HUES64 (cell line): ENCODE measurements at regions not wholly inside any gene's neighbourhood (a gene's known extent, or its start where the extent isn't known, plus 50 kb on each side); places are given as distances from the start of the nearest gene placed in this dataset.
"Not testable (repeated sequence)": the region's sequence is repeated elsewhere in the genome, so short reads cannot be mapped to it uniquely, and the experiment has no call there.

ENCODE experiments used
- H3K27ac ChIP-seq: 2 replicates; pipeline ENCODE4 v1.7.0; 2013; ENCODE audit warnings: low read depth, low read length, inconsistent platforms
- H3K27me3 ChIP-seq: 2 replicates; pipeline ENCODE4 v1.6.1; 2013; ENCODE audit warnings: mild to moderate bottlenecking, low read length; ENCODE audit not compliant: insufficient read depth
- H3K36me3 ChIP-seq: 2 replicates; pipeline ENCODE4 v1.6.1; 2013; ENCODE audit warnings: mild to moderate bottlenecking, low read length; ENCODE audit not compliant: insufficient read depth
- H3K4me1 ChIP-seq: 2 replicates; pipeline ENCODE4 v1.6.1; 2013; ENCODE audit warnings: mild to moderate bottlenecking, low read length, moderate library complexity; ENCODE audit not compliant: insufficient read depth
- H3K4me3 ChIP-seq: 2 replicates; pipeline ENCODE4 v1.5.1; 2013; ENCODE audit warnings: mild to moderate bottlenecking, low read length, moderate library complexity
- H3K9ac ChIP-seq: 2 replicates; pipeline ENCODE4 v1.6.1; 2013; ENCODE audit warnings: mild to moderate bottlenecking, low read depth, low read length
- H3K9me3 ChIP-seq: 2 replicates; pipeline ENCODE4 v1.6.1; 2013; ENCODE audit warnings: low read depth, low read length; ENCODE audit not compliant: insufficient read depth
- WGBS: fragments of 150-250, 120-280 bp; methylation state at CpG from one replicate; pipeline ENCODE4 v1.1.7; 2013; ENCODE audit warnings: missing lambda C conversion rate; 5-methylcytosine and 5-hydroxymethylcytosine counted together

DNA sequence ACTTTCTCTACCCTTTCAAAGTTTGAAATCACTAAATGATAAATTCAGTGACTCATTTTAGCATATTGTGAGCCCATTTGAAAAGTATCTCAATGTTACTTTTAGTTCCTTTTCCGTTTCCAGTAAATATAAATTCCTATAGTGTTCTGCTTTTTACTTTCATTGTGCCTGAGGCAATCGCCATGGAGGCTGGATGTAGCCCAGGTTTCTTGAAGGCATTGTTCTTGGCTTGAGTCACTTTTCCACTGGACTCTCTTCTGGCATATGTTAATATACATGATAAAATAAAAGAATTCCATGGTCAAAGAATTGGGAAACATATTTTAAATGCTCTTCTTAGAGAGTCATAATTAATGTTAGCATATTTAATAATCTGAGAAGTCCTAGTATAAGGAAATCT, 327.0 kb downstream of the IZUMO3 start:
- Histone ChIP-seq H3K4me3 (no peak overlapping the region), H3K36me3 (no peaks in the 10 kb centered on the region), H3K4me1 (no peaks in the 10 kb centered on the region), H3K27ac (no peak overlapping the region), H3K9me3 (no peaks in the 10 kb centered on the region), H3K9ac (no peak overlapping the region), H3K27me3 (no peaks in the 10 kb centered on the region)
- 91% methylated on average over 2 of the region's 2 CpGs for WGBS

DNA sequence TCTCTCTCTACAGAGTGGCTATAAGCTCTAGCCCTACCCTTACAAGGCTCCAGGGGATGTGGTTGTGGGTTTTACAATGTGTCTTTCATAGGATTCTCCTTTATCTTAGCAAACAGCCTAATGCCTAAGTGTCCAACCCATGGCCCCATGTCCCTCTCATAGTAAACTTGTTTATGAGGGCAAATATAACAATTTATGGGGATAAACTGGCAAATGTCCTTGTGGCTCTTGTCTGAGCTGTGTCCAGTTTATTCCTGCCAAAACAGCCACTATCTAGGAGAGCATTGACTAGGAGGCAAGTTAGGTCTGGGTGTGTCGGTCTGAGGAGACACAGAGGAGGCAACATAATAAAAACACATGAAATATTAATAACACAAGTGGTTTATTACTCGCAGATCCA, 335.1 kb downstream of the IZUMO3 start:
- Histone ChIP-seq H3K27ac (no peak overlapping the region), H3K9ac (no peak overlapping the region), H3K9me3 (no peaks in the 10 kb centered on the region), H3K4me1 (no peaks in the 10 kb centered on the region), H3K4me3 (no peak overlapping the region), H3K27me3 (no peaks in the 10 kb centered on the region), H3K36me3 (no peaks in the 10 kb centered on the region)
- WGBS, result 92% methylated on average over 1 of the region's 2 CpGs

DNA sequence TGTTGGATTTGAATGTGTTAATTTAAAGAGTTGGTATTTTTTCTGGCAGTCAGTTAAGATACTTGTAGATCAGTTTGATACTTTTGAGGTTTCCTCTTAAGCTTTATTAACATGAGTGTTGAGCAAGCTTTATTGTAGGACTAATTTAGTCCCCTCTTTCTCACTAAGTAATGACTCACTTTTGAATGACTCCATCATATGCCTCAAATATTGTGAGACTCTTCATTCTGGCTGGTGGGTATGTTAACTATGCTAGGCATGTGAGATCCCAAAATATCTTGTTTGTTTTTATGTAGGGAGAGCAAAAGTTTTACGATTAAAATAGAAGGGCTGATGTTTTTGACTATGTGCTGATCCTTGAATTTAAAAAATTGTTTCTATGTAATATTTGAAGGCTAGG, 355.7 kb downstream of the IZUMO3 start:
- Histone ChIP-seq H3K27me3 (no peaks in the 10 kb centered on the region), H3K4me1 (no peaks in the 10 kb centered on the region), H3K27ac (no peak overlapping the region), H3K9me3 (peaks cover 3% of the 10 kb centered on the region; the same call in 1 of the 2 replicates), H3K36me3 (no peaks in the 10 kb centered on the region), H3K9ac (no peak overlapping the region), H3K4me3 (no peak overlapping the region)
- 99% methylated on average over 1 of the region's 1 CpG for WGBS

DNA sequence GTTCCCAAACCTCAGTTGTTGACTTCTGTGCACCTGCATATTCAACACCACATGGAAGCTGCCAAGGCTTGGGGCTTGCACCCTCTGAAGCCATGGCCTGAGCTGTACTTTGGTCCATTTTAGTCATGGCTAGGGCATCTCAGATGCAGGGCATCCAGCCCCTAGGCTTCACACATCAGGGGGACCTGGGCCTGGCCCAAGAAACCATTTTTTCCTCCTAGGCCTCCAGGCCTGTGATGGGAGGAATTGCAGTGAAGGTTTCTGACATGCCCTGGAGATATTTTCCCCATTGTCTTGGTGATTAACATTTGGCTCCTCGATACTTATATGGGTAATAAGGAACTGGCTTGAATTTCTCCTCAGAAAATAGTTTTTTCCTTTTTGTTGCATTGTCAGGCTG, 354.5 kb upstream of the ELAVL2 start:
- 100% methylated on average over 1 of the region's 1 CpG for WGBS
- H3K27me3 ChIP-seq, result not testable (repeated sequence)

DNA sequence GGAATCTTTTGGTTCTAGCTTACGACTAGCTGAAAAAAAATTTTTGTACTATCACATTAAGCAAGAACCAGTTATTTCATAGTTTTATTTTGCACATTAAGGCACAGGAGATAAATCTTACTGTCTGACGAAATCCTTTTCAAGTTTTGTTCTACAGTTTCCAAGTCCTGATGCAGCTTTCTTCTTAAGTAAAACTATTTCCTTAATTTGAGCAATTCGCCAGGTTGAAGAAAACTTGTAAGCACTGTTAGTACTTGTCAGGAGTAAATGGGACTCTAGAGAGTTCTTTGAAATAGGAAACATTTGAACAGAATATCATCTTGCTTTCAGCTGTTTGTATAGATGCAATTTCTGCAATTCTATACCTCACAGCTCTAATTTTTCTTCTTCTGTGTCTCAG, 318.8 kb upstream of the ELAVL2 start:
- Histone ChIP-seq H3K27ac (no peak overlapping the region), H3K27me3 (no peaks in the 10 kb centered on the region), H3K4me3 (no peak overlapping the region), H3K9ac (no peak overlapping the region), H3K36me3 (no peaks in the 10 kb centered on the region), H3K4me1 (no peaks in the 10 kb centered on the region), H3K9me3 (no peaks in the 10 kb centered on the region)
- WGBS, result 94% methylated on average over 2 of the region's 3 CpGs

More for the DNA sequence above, 354.5 kb upstream of the ELAVL2 start:
- H3K36me3 ChIP-seq, H3K9ac ChIP-seq, H3K27ac ChIP-seq, H3K4me1 ChIP-seq, H3K4me3 ChIP-seq: not testable (repeated sequence)
- H3K9me3 ChIP-seq, result peaks cover 40% of the 10 kb centered on the region

DNA sequence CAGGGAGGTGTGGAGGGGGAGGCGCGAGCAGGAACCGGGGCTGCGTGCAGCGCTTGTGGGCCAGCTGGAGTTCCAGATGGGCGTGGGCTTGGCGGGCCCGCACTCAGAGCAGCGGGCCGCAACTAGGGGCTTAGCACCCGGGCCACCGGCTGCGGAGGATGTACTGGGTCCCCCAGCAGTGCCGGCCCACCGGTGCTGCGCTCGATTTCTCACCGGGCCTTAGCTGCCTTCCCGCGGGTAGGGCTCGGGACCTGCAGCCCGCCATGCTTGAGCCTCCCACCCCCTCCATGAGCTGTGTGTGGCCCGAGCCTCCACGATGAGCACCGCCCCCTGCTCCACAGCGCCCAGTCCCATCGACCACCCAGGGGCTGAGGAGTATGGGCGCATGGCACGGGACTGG, 309.0 kb upstream of the ELAVL2 start:
- not testable (repeated sequence) for H3K9me3 ChIP-seq, H3K4me3 ChIP-seq, H3K27ac ChIP-seq, H3K4me1 ChIP-seq, H3K9ac ChIP-seq, H3K36me3 ChIP-seq, H3K27me3 ChIP-seq
- whole genome bisulfite sequencing, result 98% methylated on average over 29 of the region's 29 CpGs

DNA sequence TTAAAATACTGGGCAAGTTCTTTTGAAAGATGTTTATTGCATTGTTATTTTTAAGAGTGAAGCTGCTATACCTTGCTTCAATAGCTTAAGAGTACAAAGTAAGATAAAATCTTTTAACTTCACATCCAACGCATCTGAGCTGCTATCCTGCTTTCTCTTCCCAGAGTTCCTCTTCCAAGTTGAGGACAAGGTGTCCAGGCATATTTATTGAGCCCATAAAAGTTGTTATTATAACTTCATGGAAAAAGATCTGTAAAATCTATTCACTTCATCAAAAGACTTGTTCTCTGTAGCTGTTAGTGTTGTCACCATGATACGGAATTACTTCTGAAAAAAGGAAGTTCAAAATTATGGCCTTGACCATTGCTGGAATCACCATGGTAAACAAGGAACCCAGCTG, 306.2 kb upstream of the ELAVL2 start:
- H3K4me1 ChIP-seq, result no peaks in the 10 kb centered on the region
- H3K9ac ChIP-seq, result no peak overlapping the region
- H3K27me3 ChIP-seq, result no peaks in the 10 kb centered on the region
- WGBS, result 99% methylated on average over 2 of the region's 2 CpGs
- no peak overlapping the region for H3K4me3 ChIP-seq
- no peaks in the 10 kb centered on the region for H3K36me3 ChIP-seq
- H3K27ac ChIP-seq, result no peak overlapping the region
- H3K9me3 ChIP-seq, result no peaks in the 10 kb centered on the region

DNA sequence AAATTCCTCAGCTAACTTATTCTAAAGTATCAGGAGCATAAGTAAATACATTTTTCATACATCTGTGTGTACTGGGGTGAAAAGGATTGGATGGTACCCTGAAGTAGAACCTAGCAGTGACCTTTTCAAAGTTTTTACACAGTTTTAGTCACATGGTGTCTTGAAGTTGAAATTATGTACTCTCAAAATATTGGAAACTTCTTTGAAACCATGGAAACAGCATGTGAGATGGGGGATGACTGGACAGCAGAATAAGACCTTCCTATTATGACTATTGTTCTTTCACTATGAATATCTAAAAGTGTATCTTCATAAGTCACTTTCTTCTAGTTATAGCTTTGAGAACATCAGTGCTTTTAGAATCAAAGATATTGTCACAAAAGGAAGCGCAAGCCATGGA, 301.5 kb upstream of the ELAVL2 start:
- Histone ChIP-seq H3K4me1 (no peaks in the 10 kb centered on the region), H3K9me3 (no peaks in the 10 kb centered on the region), H3K27me3 (no peaks in the 10 kb centered on the region), H3K9ac (no peak overlapping the region), H3K27ac (no peak overlapping the region), H3K4me3 (no peak overlapping the region), H3K36me3 (no peaks in the 10 kb centered on the region)
- no CpG with 5 or more reads among the region's 1 CpG for WGBS

DNA sequence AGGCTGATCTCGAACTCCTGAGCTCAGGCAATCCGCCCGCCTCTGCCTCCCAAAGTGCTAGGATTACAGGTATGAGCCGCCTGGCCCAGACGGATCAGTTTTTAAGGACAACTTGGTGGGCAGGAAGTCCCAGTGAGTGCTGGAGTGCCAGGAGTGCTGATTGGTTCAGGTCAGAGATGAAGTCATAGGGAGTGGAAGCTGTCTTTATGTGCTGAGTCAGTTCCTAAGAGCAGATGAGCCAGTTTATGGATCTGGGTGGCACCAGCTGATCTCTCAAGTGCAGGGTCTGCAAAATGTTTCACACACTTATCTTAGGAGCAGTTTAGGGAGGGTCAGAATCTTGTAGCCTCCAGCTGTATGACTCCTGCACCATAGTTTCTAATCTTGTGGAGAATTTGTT, 292.1 kb upstream of the ELAVL2 start:
- no peaks in the 10 kb centered on the region for H3K36me3 ChIP-seq
- H3K27ac ChIP-seq, result no peak overlapping the region
- no peaks in the 10 kb centered on the region for H3K27me3 ChIP-seq
- no peak overlapping the region for H3K9ac ChIP-seq
- H3K9me3 ChIP-seq, result no peaks in the 10 kb centered on the region
- 90% methylated on average over 5 of the region's 5 CpGs for WGBS
- no peak overlapping the region for H3K4me3 ChIP-seq
- H3K4me1 ChIP-seq, result no peaks in the 10 kb centered on the region

DNA sequence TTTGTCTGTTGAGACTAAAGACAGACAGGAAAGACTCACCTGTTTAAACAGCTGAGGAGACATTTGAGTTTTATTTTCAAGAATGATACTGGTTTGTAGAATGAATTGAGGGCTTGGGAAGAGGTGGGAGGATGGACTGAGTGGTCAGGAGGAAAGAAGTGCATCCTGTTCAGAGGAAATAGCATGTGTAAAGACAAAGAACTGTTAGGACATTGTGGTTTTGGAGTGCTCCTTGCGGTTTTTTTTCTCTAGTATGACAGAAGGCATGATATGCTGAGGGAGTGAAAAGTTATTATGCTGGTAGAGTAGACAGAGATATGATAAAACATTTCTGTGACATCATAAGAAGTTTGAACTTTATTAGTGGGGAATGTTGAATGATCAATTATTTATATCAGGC, 270.7 kb upstream of the ELAVL2 start:
- no peak overlapping the region for H3K4me3 ChIP-seq
- 56% methylated on average over 1 of the region's 1 CpG for WGBS
- H3K27ac ChIP-seq, result no peak overlapping the region
- H3K27me3 ChIP-seq, result no peaks in the 10 kb centered on the region
- no peaks in the 10 kb centered on the region for H3K36me3 ChIP-seq
- no peaks in the 10 kb centered on the region for H3K9me3 ChIP-seq
- no peaks in the 10 kb centered on the region for H3K4me1 ChIP-seq
- H3K9ac ChIP-seq, result no peak overlapping the region

DNA sequence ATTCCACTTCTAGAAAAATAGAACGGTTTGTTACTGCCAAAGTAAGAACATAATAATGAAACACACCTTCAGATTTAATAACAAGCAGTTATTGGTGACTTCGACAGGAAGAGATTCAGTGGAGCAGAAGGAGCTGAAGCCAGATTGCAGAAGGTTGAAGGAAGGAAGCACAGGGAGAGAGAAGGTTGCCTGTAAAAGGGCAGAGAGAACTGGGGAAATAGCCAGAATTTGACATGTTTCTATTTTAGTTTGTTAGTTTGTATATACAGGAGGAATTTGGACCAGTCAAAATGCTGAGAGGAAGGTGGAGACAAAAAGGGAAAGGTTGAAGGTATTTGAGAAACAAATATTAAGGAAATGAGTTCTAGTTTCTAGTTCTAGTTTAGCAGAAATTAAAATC, 269.2 kb upstream of the ELAVL2 start:
- no peak overlapping the region for H3K9ac ChIP-seq
- H3K4me3 ChIP-seq, result no peak overlapping the region
- 88% methylated on average over 1 of the region's 2 CpGs for WGBS
- no peaks in the 10 kb centered on the region for H3K36me3 ChIP-seq
- no peaks in the 10 kb centered on the region for H3K27me3 ChIP-seq
- no peak overlapping the region for H3K27ac ChIP-seq
- H3K9me3 ChIP-seq, result no peaks in the 10 kb centered on the region
- H3K4me1 ChIP-seq, result no peaks in the 10 kb centered on the region

DNA sequence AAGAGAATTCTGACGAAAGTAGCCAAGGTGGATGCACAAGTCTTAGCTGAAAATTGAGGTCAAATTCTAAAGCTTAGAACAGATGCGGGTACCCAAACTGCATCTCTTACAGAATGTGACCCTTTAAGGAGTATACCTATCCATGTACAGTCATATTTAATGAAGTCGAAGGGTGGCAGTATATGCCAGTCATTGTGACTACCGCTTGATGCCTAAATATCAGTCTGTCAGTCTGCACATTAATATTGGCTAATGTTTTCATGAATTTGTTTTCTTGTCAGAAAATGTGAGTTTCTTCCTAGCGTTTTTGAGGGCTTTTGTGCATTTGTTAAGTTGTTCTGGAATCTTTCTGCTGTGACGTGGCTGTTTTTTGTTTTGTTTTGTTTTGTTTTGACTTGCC, 264.5 kb upstream of the ELAVL2 start:
- Histone ChIP-seq H3K27ac (no peak overlapping the region), H3K9me3 (no peaks in the 10 kb centered on the region; the same call in 1 of the 2 replicates), H3K4me1 (no peaks in the 10 kb centered on the region), H3K27me3 (no peaks in the 10 kb centered on the region), H3K36me3 (no peaks in the 10 kb centered on the region), H3K9ac (no peak overlapping the region), H3K4me3 (no peak overlapping the region)
- WGBS, result 98% methylated on average over 6 of the region's 6 CpGs
